Esophagus muscularis mucosa (tissue), 3 donors: ENCODE measurements at regions not wholly inside any gene's neighbourhood (a gene's known extent, or its start where the extent isn't known, plus 50 kb on each side); places are given as distances from the start of the nearest gene placed in this dataset.

Source experiments
- CTCF ChIP-seq, 3 experiments: fragments of 200-600 bp in 2 of 3; fragments of 450-650 bp in 1 of 3; sonication (generic) in 2 of 3; IDR thresholded peaks; one replicate each; pipeline ENCODE4 v1.5.1; 2017 to 2019; ENCODE audit warnings: antibody characterized with exemption in 3 of 3, mild to moderate bottlenecking in 2 of 3, moderate library complexity in 1 of 3
- POLR2AphosphoS5 ChIP-seq, 2 donors: sonication (generic); formaldehyde crosslinking; IDR thresholded peaks; one replicate each; pipeline ENCODE4 v1.6.1; 2017; ENCODE audit warnings: antibody characterized with exemption in 2 of 2

- TF ChIP-seq CTCF (IDR thresholded peaks at IDR 0.05) = no peak
- no peak for TF ChIP-seq POLR2AphosphoS5 (IDR thresholded peaks at IDR 0.05)
These were observed 324.4 kb upstream of the ARRDC3 start for GRCh38 chr5:91707521-91707841.
